ENCODE measurements at regions not wholly inside any gene's neighbourhood (a gene's known extent, or its start where the extent isn't known, plus 50 kb on each side); places are given as distances from the start of the nearest gene placed in this dataset.

DNA sequence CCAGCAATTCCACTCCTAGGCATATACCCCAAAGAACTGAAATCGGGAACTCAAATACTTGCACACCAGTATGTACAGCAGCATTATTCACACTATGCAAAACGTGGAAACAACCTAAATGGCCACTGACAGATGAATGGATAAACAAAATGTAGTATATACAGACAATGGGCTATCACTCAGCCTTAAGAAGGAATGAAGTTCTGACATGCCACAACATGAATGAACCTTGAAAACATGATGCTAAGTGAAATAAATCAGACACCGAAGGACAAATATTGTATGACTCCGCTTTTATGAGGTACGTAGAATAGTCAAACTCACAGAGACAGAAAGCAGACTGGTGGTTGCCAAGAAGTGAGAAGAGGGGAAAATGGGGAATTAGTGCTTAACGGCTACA, 59.1 kb upstream of the CCN6 start:
- TF ChIP-seq MXI1 (conservative IDR thresholded peaks at IDR 0.05; ENCODE audit: poor library complexity, severe bottlenecking) (no peak), EP300 (conservative IDR thresholded peaks at IDR 0.05; ENCODE audit: poor library complexity, severe bottlenecking) (no peak), SMC3 (conservative IDR thresholded peaks at IDR 0.05; ENCODE audit: poor library complexity) (no peak), RAD21 (conservative IDR thresholded peaks at IDR 0.05) (no peak), EZH2 (IDR thresholded peaks at IDR 0.05; ENCODE audit: borderline replicate concordance, insufficient read depth, low read length, poor library complexity, severe bottlenecking) (no peak), TAF1 (IDR thresholded peaks at IDR 0.05; ENCODE audit: low read depth) (no peak), POLR2AphosphoS5 (IDR thresholded peaks at IDR 0.05) (no peak)
- TF ChIP-seq, protein P1, sequence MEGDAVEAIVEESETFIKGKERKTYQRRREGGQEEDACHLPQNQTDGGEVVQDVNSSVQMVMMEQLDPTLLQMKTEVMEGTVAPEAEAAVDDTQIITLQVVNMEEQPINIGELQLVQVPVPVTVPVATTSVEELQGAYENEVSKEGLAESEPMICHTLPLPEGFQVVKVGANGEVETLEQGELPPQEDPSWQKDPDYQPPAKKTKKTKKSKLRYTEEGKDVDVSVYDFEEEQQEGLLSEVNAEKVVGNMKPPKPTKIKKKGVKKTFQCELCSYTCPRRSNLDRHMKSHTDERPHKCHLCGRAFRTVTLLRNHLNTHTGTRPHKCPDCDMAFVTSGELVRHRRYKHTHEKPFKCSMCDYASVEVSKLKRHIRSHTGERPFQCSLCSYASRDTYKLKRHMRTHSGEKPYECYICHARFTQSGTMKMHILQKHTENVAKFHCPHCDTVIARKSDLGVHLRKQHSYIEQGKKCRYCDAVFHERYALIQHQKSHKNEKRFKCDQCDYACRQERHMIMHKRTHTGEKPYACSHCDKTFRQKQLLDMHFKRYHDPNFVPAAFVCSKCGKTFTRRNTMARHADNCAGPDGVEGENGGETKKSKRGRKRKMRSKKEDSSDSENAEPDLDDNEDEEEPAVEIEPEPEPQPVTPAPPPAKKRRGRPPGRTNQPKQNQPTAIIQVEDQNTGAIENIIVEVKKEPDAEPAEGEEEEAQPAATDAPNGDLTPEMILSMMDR (IDR thresholded peaks at IDR 0.05; ENCODE audit: poor library complexity, severe bottlenecking) = no peak
